MM.1S (cell line): ENCODE measurements at regions not wholly inside any gene's neighbourhood (a gene's known extent, or its start where the extent isn't known, plus 50 kb on each side); places are given as distances from the start of the nearest gene placed in this dataset.

Experiments used
- DNase-seq: peaks from one replicate; pipeline ENCODE4 v3.0.0-alpha.2; 2015
- H2AFZ ChIP-seq: fragments of 300-600 bp; sonication (generic); 2 replicates; pipeline ENCODE4 v1.6.0; 2016; ENCODE audit warnings: antibody characterized with exemption, low read length
- H3F3A ChIP-seq: fragments of 300-600 bp; sonication (generic); 2 replicates; pipeline ENCODE4 v1.6.1; 2016; ENCODE audit warnings: mild to moderate bottlenecking, antibody characterized with exemption, low read length, moderate library complexity, mixed read lengths; ENCODE audit not compliant: insufficient read depth
- H3K27ac ChIP-seq: fragments of 300-600 bp; sonication (generic); 2 replicates; pipeline ENCODE4 v1.5.1; 2016; ENCODE audit warnings: mild to moderate bottlenecking, low read length
- H3K27me3 ChIP-seq: fragments of 300-600 bp; sonication (generic); replicated peaks from 2 replicates; pipeline ENCODE4 v1.6.0; 2016; ENCODE audit warnings: low read length; ENCODE audit not compliant: insufficient read depth
- H3K36me3 ChIP-seq: fragments of 300-600 bp; sonication (generic); replicated peaks from 2 replicates; pipeline ENCODE4 v1.6.1; 2016; ENCODE audit warnings: mild to moderate bottlenecking, low read length, mixed read lengths; ENCODE audit not compliant: insufficient read depth
- H3K4me1 ChIP-seq: fragments of 300-600 bp; sonication (generic); 2 replicates; pipeline ENCODE4 v1.6.1; 2016; ENCODE audit warnings: low read length, mixed read lengths
- H3K4me2 ChIP-seq: fragments of 300-600 bp; sonication (generic); 2 replicates; pipeline ENCODE4 v1.6.0; 2016; ENCODE audit warnings: low read depth, low read length
- H3K4me3 ChIP-seq: fragments of 300-600 bp; sonication (generic); 2 replicates; pipeline ENCODE4 v1.5.1; 2016; ENCODE audit warnings: low read length, mixed read lengths
- H3K79me2 ChIP-seq: fragments of 300-600 bp; sonication (generic); 2 replicates; pipeline ENCODE4 v1.6.1; 2016; ENCODE audit warnings: mixed run types, low read length, mixed read lengths
- H3K9ac ChIP-seq: fragments of 300-600 bp; sonication (generic); 2 replicates; pipeline ENCODE4 v1.6.1; 2016; ENCODE audit warnings: low read length, mixed read lengths
- H3K9me2 ChIP-seq: fragments of 300-600 bp; sonication (generic); replicated peaks from 2 replicates; pipeline ENCODE4 v1.6.1; 2016; ENCODE audit warnings: mild to moderate bottlenecking, low read length, mixed read lengths; ENCODE audit not compliant: insufficient read depth
- H3K9me3 ChIP-seq: fragments of 300-600 bp; sonication (generic); replicated peaks from 2 replicates; pipeline ENCODE4 v1.6.1; 2016; ENCODE audit warnings: mild to moderate bottlenecking, low read length, mixed read lengths; ENCODE audit not compliant: insufficient read depth
- H4K20me1 ChIP-seq: fragments of 300-600 bp; sonication (generic); 2 replicates; pipeline ENCODE4 v1.6.1; 2016; ENCODE audit warnings: mild to moderate bottlenecking, low read length, moderate library complexity, mixed read lengths; ENCODE audit not compliant: insufficient read depth
- EZH2 ChIP-seq: fragments of 300-600 bp; sonication (generic); optimal IDR thresholded peaks from 2 replicates; pipeline ENCODE3; 2017; ENCODE audit warnings: low read depth, mild to moderate bottlenecking, antibody characterized with exemption, low read length, mixed read lengths
- EZH2phosphoT487 ChIP-seq: fragments of 300-600 bp; sonication (generic); IDR thresholded peaks from 2 replicates; pipeline ENCODE4 v1.6.1; 2018; ENCODE audit warnings: antibody characterized with exemption, low read length
- TF ChIP-seq, protein P1 (sequence below): fragments of 300-600 bp; sonication (generic); IDR thresholded peaks from 2 replicates; pipeline ENCODE4 v1.5.1; 2016; ENCODE audit warnings: antibody characterized with exemption, low read length, mixed read lengths

DNA sequence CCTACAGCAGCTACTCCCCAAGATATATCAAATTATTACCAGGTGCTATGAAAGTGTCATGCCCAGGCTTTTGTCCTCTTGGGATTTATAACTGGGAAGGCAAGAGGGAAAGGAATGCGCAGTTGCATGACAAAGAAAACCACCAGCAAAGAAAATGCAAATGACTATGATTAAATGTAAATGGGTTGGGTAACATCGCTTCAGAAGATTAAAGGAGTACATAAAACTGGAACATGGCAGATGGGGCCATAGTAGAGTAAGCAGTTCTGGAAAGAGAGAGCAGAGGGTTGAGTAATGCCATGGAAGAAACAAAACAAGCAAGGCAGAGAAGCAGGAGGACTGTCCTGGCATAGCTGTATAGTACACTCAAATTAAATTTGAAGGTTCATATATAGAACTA is 493.1 kb downstream of the NOVA1 start:
- Histone ChIP-seq H3K9ac (no peak overlapping the region), H3K27me3 (no peaks in the 10 kb centered on the region)

DNA sequence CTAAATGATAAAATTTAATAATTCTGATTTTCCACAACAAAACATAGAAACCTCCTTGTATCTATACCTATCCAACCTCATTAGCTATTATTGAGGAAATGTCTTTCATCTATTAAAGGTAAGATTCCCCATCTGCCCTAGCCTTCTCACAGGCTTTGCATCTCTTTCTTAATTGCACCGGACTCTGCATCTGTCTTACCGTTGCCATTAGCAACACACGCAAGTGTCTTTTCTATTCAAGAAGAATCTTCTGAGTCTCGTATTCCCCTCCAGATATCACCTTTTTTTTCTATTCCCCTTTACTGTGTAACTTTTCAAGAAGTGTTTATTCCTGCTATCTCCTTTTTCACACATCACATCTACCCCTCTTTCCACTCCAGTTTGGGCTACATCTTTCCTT is 500.0 kb downstream of the NOVA1 start:
- Histone ChIP-seq H3K9ac (no peak overlapping the region), H3K27me3 (no peaks in the 10 kb centered on the region), H3K4me2 (no peak overlapping the region), H4K20me1 (no peaks in the 10 kb centered on the region), H3K36me3 (no peaks in the 10 kb centered on the region), H2AFZ (no peak overlapping the region), H3K79me2 (no peaks in the 10 kb centered on the region), H3K4me3 (no peak overlapping the region), H3K9me3 (no peaks in the 10 kb centered on the region), H3K27ac (no peak overlapping the region), H3K4me1 (no peaks in the 10 kb centered on the region), H3K9me2 (no peaks in the 10 kb centered on the region), H3F3A (no peaks in the 10 kb centered on the region)
- no peak for DNase-seq
- TF ChIP-seq EZH2 = no peak
- TF ChIP-seq, protein P1, sequence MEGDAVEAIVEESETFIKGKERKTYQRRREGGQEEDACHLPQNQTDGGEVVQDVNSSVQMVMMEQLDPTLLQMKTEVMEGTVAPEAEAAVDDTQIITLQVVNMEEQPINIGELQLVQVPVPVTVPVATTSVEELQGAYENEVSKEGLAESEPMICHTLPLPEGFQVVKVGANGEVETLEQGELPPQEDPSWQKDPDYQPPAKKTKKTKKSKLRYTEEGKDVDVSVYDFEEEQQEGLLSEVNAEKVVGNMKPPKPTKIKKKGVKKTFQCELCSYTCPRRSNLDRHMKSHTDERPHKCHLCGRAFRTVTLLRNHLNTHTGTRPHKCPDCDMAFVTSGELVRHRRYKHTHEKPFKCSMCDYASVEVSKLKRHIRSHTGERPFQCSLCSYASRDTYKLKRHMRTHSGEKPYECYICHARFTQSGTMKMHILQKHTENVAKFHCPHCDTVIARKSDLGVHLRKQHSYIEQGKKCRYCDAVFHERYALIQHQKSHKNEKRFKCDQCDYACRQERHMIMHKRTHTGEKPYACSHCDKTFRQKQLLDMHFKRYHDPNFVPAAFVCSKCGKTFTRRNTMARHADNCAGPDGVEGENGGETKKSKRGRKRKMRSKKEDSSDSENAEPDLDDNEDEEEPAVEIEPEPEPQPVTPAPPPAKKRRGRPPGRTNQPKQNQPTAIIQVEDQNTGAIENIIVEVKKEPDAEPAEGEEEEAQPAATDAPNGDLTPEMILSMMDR = no peak
- no peak for TF ChIP-seq EZH2phosphoT487

More for the DNA sequence above, 493.1 kb downstream of the NOVA1 start:
- no peaks in the 10 kb centered on the region for H3K4me1 ChIP-seq
- H3K9me2 ChIP-seq = no peaks in the 10 kb centered on the region
- no peaks in the 10 kb centered on the region for H4K20me1 ChIP-seq
- TF ChIP-seq, protein P1 = no peak
- TF ChIP-seq EZH2phosphoT487 (no peak), EZH2 (no peak)
- no peak overlapping the region for H3K4me2 ChIP-seq
- H3K36me3 ChIP-seq = no peaks in the 10 kb centered on the region
- no peaks in the 10 kb centered on the region for H3F3A ChIP-seq
- no peak overlapping the region for H3K27ac ChIP-seq
- H2AFZ ChIP-seq = no peak overlapping the region
- H3K79me2 ChIP-seq = no peaks in the 10 kb centered on the region
- H3K4me3 ChIP-seq = no peak overlapping the region
- DNase-seq = no peak
- H3K9me3 ChIP-seq = no peaks in the 10 kb centered on the region

DNA sequence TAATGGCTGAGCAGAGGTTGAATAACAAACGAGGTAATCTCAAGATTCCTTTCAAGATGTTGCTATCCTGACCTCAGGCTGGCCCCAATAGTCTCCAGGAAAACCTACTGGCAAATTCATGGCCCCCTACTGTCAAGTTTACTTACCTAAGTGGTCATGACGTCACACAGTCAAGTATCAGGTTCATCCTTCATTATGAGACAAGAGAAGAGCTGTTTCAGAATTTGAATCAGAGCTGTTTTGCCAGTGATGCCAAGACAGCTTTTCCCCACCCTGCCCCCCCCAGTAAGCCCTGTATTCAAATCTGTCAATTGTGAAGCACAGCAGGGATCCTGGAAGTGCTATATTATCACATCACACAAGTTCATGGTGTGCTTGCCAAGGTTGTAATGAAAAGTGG is 509.6 kb downstream of the NOVA1 start:
- Histone ChIP-seq H2AFZ (no peak overlapping the region), H3K27ac (no peak overlapping the region), H3K9me2 (no peaks in the 10 kb centered on the region), H3K36me3 (no peaks in the 10 kb centered on the region), H3K79me2 (no peaks in the 10 kb centered on the region), H3K4me2 (no peak overlapping the region), H4K20me1 (no peaks in the 10 kb centered on the region), H3K9me3 (no peaks in the 10 kb centered on the region), H3F3A (no peaks in the 10 kb centered on the region), H3K27me3 (no peaks in the 10 kb centered on the region), H3K9ac (no peak overlapping the region), H3K4me3 (no peak overlapping the region), H3K4me1 (no peaks in the 10 kb centered on the region)
- DNase-seq = no peak
- TF ChIP-seq, protein P1 = no peak
- TF ChIP-seq EZH2phosphoT487 = no peak
- no peak for TF ChIP-seq EZH2
